ENCODE measurements at regions not wholly inside any gene's neighbourhood (a gene's known extent, or its start where the extent isn't known, plus 50 kb on each side); places are given as distances from the start of the nearest gene placed in this dataset.

- no peaks in the 10 kb centered on the region for H3K4me1 ChIP-seq
- no peak for DNase-seq
- H3K27ac ChIP-seq = no peak overlapping the region
- no peaks in the 10 kb centered on the region for H3K27me3 ChIP-seq
- no peaks in the 10 kb centered on the region for H3K9me3 ChIP-seq
- intact Hi-C loops (cut with DNase I; ENCODE audit: low total_unique reads) (no loop called here), in situ Hi-C loops (cut with MboI; ENCODE audit: low pct_ligation_motif_present in 1 of 4, low pct_unique_long_range_greater_than_20kb in 1 of 4, low sequenced_read_pairs in 3 of 4) (no loop called here)
- TF ChIP-seq POLR2A (IDR thresholded peaks at IDR 0.05) (no peak), POLR2AphosphoS5 (IDR thresholded peaks at IDR 0.05) (no peak), EP300 (IDR thresholded peaks at IDR 0.05; ENCODE audit: low read depth) (no peak), CTCF (IDR thresholded peaks at IDR 0.05) (no peak)
- WGBS, 2 donors (ENCODE audit: low coverage in 1 of 2) = 57 to 67% methylated on average over 1 of the region's 1 CpG
- H3K36me3 ChIP-seq = no peaks in the 10 kb centered on the region
- H3K4me3 ChIP-seq = no peak overlapping the region
Observed at GRCh38 chr6:125544819-125545218, 204.6 kb upstream of the HEY2 start.

GRCh38 chr6:125546841-125547251 lies 202.6 kb upstream of the HEY2 start:
- intact Hi-C loops (cut with DNase I; ENCODE audit: low total_unique reads) = no loop called here
- WGBS, 2 donors (ENCODE audit: low coverage in 1 of 2) = 37 to 55% methylated on average over 2 to 5 of the region's 5 CpGs
- in situ Hi-C loops (cut with MboI; ENCODE audit: low pct_ligation_motif_present in 1 of 4, low pct_unique_long_range_greater_than_20kb in 1 of 4, low sequenced_read_pairs in 3 of 4) = no loop called here
- TF ChIP-seq POLR2AphosphoS5 (IDR thresholded peaks at IDR 0.05) = no peak
- no peak for TF ChIP-seq CTCF (IDR thresholded peaks at IDR 0.05)
- TF ChIP-seq EP300 (IDR thresholded peaks at IDR 0.05; ENCODE audit: low read depth) = no peak
- no peak for TF ChIP-seq POLR2A (IDR thresholded peaks at IDR 0.05)
- H3K9me3 ChIP-seq = no peaks in the 10 kb centered on the region
- no peak overlapping the region for H3K4me3 ChIP-seq
- H3K27me3 ChIP-seq = no peaks in the 10 kb centered on the region
- H3K4me1 ChIP-seq = no peaks in the 10 kb centered on the region
- no peak overlapping the region for H3K27ac ChIP-seq
- no peaks in the 10 kb centered on the region for H3K36me3 ChIP-seq
- no peak for DNase-seq

- TF ChIP-seq POLR2A (IDR thresholded peaks at IDR 0.05) (no peak), POLR2AphosphoS5 (IDR thresholded peaks at IDR 0.05) (no peak)
- Histone ChIP-seq H3K36me3 (no peaks in the 10 kb centered on the region), H3K27me3 (no peaks in the 10 kb centered on the region), H3K27ac (no peak overlapping the region), H3K9me3 (no peaks in the 10 kb centered on the region), H3K4me3 (no peak overlapping the region), H3K4me1 (no peaks in the 10 kb centered on the region)
- in situ Hi-C loops (cut with MboI; ENCODE audit: low pct_ligation_motif_present in 1 of 4, low pct_unique_long_range_greater_than_20kb in 1 of 4, low sequenced_read_pairs in 3 of 4) (no loop called here), intact Hi-C loops (cut with DNase I; ENCODE audit: low total_unique reads) (no loop called here)
- 56 to 77% methylated on average over 1 of the region's 1 CpG for WGBS, 2 donors (ENCODE audit: low coverage in 1 of 2)
- no peak for DNase-seq
Observed at GRCh38 chr6:125547381-125547780, 202.1 kb upstream of the HEY2 start.

GRCh38 chr6:125549202-125549884 lies 200.1 kb upstream of the HEY2 start:
- Histone ChIP-seq H3K4me1 (no peaks in the 10 kb centered on the region), H3K27ac (no peak overlapping the region), H3K36me3 (no peaks in the 10 kb centered on the region), H3K9me3 (no peaks in the 10 kb centered on the region), H3K27me3 (peaks cover 9% of the 10 kb centered on the region), H3K4me3 (no peak overlapping the region)
- in situ Hi-C loops (cut with MboI; ENCODE audit: low pct_ligation_motif_present in 1 of 4, low pct_unique_long_range_greater_than_20kb in 1 of 4, low sequenced_read_pairs in 3 of 4) = no loop called here
- WGBS, 2 donors (ENCODE audit: low coverage in 1 of 2) = 56 to 68% methylated on average over 4 of the region's 4 CpGs
- no peak for DNase-seq
- TF ChIP-seq CTCF (IDR thresholded peaks at IDR 0.05) (no peak), POLR2AphosphoS5 (IDR thresholded peaks at IDR 0.05) (no peak), EP300 (IDR thresholded peaks at IDR 0.05; ENCODE audit: low read depth) (no peak), POLR2A (IDR thresholded peaks at IDR 0.05) (no peak)
- intact Hi-C loops (cut with DNase I; ENCODE audit: low total_unique reads) = no loop called here

GRCh38 chr6:125550892-125551291 lies 198.5 kb upstream of the HEY2 start:
- no peaks in the 10 kb centered on the region for H3K4me1 ChIP-seq
- no peaks in the 10 kb centered on the region for H3K9me3 ChIP-seq
- 74 to 78% methylated on average over 6 of the region's 6 CpGs for WGBS, 2 donors (ENCODE audit: low coverage in 1 of 2)
- H3K27ac ChIP-seq = no peak overlapping the region
- intact Hi-C loops (cut with DNase I; ENCODE audit: low total_unique reads) (no loop called here), in situ Hi-C loops (cut with MboI; ENCODE audit: low pct_ligation_motif_present in 1 of 4, low pct_unique_long_range_greater_than_20kb in 1 of 4, low sequenced_read_pairs in 3 of 4) (no loop called here)
- H3K36me3 ChIP-seq = no peaks in the 10 kb centered on the region
- peaks cover 13% of the 10 kb centered on the region for H3K27me3 ChIP-seq
- TF ChIP-seq POLR2AphosphoS5 (IDR thresholded peaks at IDR 0.05) = no peak
- no peak for TF ChIP-seq EP300 (IDR thresholded peaks at IDR 0.05; ENCODE audit: low read depth)
- TF ChIP-seq CTCF (IDR thresholded peaks at IDR 0.05) = no peak
- no peak for TF ChIP-seq POLR2A (IDR thresholded peaks at IDR 0.05)
- DNase-seq = no peak
- H3K4me3 ChIP-seq = no peak overlapping the region

All from transverse colon (tissue), 4 donors.